A549 (cell line): ENCODE measurements at regions not wholly inside any gene's neighbourhood (a gene's known extent, or its start where the extent isn't known, plus 50 kb on each side); places are given as distances from the start of the nearest gene placed in this dataset.

ENCODE experiments used
- CHD2 ChIP-seq: fragments of 150-350 bp; IDR thresholded peaks from 2 replicates; pipeline ENCODE4 v1.6.1; 2014; ENCODE audit warnings: low read length; ENCODE audit not compliant: partially characterized antibody
- EP300 ChIP-seq, 2 experiments: fragments of >200 bp; sonication (Bioruptor Twin); formaldehyde crosslinking; IDR thresholded peaks; 2 replicates in 1 of 2; 3 replicates in 1 of 2; pipeline ENCODE4 v1.6.1; 2016 to 2017
- HOXA7 ChIP-seq: fragments of 250-450 bp; sonication (Bioruptor Pico); IDR thresholded peaks from 2 replicates; pipeline ENCODE4 v1.5.0; 2020; ENCODE audit warnings: mild to moderate bottlenecking, moderate library complexity
- POLR2A ChIP-seq: IDR thresholded peaks from 2 replicates; pipeline ENCODE4 v1.6.1; 2012; ENCODE audit warnings: mild to moderate bottlenecking, low read length
- RARB ChIP-seq: fragments of 250-450 bp; sonication (Bioruptor Pico); IDR thresholded peaks from 2 replicates; pipeline ENCODE4 v1.8.0; 2021; ENCODE audit warnings: mild to moderate bottlenecking, moderate library complexity
- RFX5 ChIP-seq: fragments of 450-650 bp; IDR thresholded peaks from 2 replicates; pipeline ENCODE4 v1.7.1; 2014; ENCODE audit warnings: antibody characterized with exemption, mild to moderate bottlenecking, moderate library complexity
- SREBF2 ChIP-seq: fragments of 450-650 bp; IDR thresholded peaks from 2 replicates; pipeline ENCODE4 v1.6.1; 2014; ENCODE audit warnings: mild to moderate bottlenecking, moderate library complexity
- ZNF302 ChIP-seq: fragments of 250-450 bp; sonication (Bioruptor Pico); IDR thresholded peaks from 2 replicates; pipeline ENCODE4 v1.9.0; 2021; ENCODE audit warnings: inconsistent platforms, mild to moderate bottlenecking, moderate library complexity
- ZSCAN20 ChIP-seq: fragments of 250-450 bp; sonication (Bioruptor Pico); IDR thresholded peaks from 2 replicates; pipeline ENCODE4 v1.8.0; 2022; ENCODE audit warnings: mild to moderate bottlenecking, moderate library complexity
- TF ChIP-seq, protein P1 (sequence below): fragments of >200 bp; sonication (Bioruptor Twin); formaldehyde crosslinking; IDR thresholded peaks from 3 replicates; pipeline ENCODE4 v1.5.1; 2016
- TF ChIP-seq, protein P2 (sequence below): fragments of 200-600 bp; sonication (generic); IDR thresholded peaks from 2 replicates; pipeline ENCODE4 v1.6.1; 2016; ENCODE audit warnings: antibody characterized with exemption, mild to moderate bottlenecking, moderate library complexity
- TF ChIP-seq, protein P3 (sequence below): fragments of 450-650 bp; IDR thresholded peaks from 2 replicates; pipeline ENCODE4 v1.6.1; 2014; ENCODE audit warnings: antibody characterized with exemption
- TF ChIP-seq, protein P4 (sequence below): IDR thresholded peaks from 2 replicates; pipeline ENCODE4 v1.6.1; 2012
- TF ChIP-seq, protein P5 (sequence below): fragments of 250-450 bp; sonication (Bioruptor Pico); IDR thresholded peaks from 2 replicates; pipeline ENCODE4 v1.5.0; 2021; ENCODE audit warnings: mild to moderate bottlenecking, moderate library complexity, borderline replicate concordance

DNA sequence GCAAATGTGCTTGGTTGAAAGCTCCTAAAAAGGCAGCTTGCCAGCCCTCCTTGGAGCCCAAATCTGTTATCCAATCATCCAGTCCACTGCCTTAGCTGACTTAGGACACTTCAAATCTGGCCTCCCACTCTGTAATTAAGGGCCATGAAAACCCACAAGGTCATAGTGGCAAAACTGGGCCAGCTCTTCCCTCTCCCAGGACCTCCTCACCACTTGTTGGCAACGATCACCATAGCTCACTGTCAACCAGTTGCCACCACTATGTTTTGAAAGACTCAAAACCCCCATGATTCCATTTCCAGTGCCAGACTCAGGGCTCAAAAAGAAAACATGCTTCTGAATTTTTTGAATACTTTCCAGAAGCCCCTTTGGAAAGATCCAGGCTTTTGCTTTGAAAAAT, 107.5 kb downstream of the NREP start:
- TF ChIP-seq EP300 (IDR thresholded peaks at IDR 0.05): no peak
- no peak for TF ChIP-seq SREBF2
- TF ChIP-seq, protein P1, sequence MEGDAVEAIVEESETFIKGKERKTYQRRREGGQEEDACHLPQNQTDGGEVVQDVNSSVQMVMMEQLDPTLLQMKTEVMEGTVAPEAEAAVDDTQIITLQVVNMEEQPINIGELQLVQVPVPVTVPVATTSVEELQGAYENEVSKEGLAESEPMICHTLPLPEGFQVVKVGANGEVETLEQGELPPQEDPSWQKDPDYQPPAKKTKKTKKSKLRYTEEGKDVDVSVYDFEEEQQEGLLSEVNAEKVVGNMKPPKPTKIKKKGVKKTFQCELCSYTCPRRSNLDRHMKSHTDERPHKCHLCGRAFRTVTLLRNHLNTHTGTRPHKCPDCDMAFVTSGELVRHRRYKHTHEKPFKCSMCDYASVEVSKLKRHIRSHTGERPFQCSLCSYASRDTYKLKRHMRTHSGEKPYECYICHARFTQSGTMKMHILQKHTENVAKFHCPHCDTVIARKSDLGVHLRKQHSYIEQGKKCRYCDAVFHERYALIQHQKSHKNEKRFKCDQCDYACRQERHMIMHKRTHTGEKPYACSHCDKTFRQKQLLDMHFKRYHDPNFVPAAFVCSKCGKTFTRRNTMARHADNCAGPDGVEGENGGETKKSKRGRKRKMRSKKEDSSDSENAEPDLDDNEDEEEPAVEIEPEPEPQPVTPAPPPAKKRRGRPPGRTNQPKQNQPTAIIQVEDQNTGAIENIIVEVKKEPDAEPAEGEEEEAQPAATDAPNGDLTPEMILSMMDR: no peak
- TF ChIP-seq HOXA7 (CRISPR knock-in tag): no peak
- no peak for TF ChIP-seq ZNF302 (CRISPR knock-in tag)
- TF ChIP-seq, protein P2, sequence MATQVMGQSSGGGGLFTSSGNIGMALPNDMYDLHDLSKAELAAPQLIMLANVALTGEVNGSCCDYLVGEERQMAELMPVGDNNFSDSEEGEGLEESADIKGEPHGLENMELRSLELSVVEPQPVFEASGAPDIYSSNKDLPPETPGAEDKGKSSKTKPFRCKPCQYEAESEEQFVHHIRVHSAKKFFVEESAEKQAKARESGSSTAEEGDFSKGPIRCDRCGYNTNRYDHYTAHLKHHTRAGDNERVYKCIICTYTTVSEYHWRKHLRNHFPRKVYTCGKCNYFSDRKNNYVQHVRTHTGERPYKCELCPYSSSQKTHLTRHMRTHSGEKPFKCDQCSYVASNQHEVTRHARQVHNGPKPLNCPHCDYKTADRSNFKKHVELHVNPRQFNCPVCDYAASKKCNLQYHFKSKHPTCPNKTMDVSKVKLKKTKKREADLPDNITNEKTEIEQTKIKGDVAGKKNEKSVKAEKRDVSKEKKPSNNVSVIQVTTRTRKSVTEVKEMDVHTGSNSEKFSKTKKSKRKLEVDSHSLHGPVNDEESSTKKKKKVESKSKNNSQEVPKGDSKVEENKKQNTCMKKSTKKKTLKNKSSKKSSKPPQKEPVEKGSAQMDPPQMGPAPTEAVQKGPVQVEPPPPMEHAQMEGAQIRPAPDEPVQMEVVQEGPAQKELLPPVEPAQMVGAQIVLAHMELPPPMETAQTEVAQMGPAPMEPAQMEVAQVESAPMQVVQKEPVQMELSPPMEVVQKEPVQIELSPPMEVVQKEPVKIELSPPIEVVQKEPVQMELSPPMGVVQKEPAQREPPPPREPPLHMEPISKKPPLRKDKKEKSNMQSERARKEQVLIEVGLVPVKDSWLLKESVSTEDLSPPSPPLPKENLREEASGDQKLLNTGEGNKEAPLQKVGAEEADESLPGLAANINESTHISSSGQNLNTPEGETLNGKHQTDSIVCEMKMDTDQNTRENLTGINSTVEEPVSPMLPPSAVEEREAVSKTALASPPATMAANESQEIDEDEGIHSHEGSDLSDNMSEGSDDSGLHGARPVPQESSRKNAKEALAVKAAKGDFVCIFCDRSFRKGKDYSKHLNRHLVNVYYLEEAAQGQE: no peak
- TF ChIP-seq POLR2A: no peak
- TF ChIP-seq, protein P3, sequence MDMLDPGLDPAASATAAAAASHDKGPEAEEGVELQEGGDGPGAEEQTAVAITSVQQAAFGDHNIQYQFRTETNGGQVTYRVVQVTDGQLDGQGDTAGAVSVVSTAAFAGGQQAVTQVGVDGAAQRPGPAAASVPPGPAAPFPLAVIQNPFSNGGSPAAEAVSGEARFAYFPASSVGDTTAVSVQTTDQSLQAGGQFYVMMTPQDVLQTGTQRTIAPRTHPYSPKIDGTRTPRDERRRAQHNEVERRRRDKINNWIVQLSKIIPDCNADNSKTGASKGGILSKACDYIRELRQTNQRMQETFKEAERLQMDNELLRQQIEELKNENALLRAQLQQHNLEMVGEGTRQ: no peak
- TF ChIP-seq ZSCAN20 (CRISPR knock-in tag): no peak
- TF ChIP-seq, protein P4, sequence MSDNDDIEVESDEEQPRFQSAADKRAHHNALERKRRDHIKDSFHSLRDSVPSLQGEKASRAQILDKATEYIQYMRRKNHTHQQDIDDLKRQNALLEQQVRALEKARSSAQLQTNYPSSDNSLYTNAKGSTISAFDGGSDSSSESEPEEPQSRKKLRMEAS: no peak
- no peak for TF ChIP-seq RARB (CRISPR knock-in tag)
- TF ChIP-seq, protein P5, sequence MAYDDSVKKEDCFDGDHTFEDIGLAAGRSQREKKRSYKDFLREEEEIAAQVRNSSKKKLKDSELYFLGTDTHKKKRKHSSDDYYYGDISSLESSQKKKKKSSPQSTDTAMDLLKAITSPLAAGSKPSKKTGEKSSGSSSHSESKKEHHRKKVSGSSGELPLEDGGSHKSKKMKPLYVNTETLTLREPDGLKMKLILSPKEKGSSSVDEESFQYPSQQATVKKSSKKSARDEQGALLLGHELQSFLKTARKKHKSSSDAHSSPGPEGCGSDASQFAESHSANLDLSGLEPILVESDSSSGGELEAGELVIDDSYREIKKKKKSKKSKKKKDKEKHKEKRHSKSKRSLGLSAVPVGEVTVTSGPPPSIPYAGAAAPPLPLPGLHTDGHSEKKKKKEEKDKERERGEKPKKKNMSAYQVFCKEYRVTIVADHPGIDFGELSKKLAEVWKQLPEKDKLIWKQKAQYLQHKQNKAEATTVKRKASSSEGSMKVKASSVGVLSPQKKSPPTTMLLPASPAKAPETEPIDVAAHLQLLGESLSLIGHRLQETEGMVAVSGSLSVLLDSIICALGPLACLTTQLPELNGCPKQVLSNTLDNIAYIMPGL: no peak
- no peak for TF ChIP-seq RFX5
- no peak for TF ChIP-seq CHD2
